GM12872 (cell line): ENCODE measurements at regions not wholly inside any gene's neighbourhood (a gene's known extent, or its start where the extent isn't known, plus 50 kb on each side); places are given as distances from the start of the nearest gene placed in this dataset.

Experiments used
- TF ChIP-seq, protein P1 (sequence below): IDR thresholded peaks from 3 replicates; pipeline ENCODE4 v1.5.1; 2011; ENCODE audit warnings: low read depth, mild to moderate bottlenecking, low read length, moderate library complexity; ENCODE audit not compliant: insufficient read depth

- TF ChIP-seq, protein P1, sequence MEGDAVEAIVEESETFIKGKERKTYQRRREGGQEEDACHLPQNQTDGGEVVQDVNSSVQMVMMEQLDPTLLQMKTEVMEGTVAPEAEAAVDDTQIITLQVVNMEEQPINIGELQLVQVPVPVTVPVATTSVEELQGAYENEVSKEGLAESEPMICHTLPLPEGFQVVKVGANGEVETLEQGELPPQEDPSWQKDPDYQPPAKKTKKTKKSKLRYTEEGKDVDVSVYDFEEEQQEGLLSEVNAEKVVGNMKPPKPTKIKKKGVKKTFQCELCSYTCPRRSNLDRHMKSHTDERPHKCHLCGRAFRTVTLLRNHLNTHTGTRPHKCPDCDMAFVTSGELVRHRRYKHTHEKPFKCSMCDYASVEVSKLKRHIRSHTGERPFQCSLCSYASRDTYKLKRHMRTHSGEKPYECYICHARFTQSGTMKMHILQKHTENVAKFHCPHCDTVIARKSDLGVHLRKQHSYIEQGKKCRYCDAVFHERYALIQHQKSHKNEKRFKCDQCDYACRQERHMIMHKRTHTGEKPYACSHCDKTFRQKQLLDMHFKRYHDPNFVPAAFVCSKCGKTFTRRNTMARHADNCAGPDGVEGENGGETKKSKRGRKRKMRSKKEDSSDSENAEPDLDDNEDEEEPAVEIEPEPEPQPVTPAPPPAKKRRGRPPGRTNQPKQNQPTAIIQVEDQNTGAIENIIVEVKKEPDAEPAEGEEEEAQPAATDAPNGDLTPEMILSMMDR = no peak
Measured at GRCh38 chr2:35530615-35531135, 824.9 kb upstream of the CRIM1 start.

DNA sequence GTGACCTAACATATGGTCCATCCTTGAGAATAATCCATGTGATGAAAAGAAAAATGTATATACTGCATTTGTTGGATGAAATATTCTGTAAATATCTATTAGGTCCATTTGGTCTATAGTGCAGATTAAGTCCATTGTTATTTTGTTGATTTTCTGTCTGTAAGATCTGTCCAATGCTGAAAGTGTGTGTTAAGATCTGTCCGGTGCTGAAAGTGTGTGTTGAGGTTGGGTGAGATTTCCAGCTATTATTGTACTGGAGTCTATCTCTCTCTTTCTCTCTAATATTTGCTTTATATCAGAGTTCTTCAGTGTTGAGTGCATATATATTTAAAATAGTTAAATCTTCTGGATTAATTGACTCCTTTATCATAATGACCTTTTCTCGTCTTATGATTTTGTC lies 828.8 kb upstream of the CRIM1 start:
- TF ChIP-seq, protein P1 = no peak

- TF ChIP-seq, protein P1 = no peak
Measured at GRCh38 chr2:35522450-35522849, 833.1 kb upstream of the CRIM1 start.

DNA sequence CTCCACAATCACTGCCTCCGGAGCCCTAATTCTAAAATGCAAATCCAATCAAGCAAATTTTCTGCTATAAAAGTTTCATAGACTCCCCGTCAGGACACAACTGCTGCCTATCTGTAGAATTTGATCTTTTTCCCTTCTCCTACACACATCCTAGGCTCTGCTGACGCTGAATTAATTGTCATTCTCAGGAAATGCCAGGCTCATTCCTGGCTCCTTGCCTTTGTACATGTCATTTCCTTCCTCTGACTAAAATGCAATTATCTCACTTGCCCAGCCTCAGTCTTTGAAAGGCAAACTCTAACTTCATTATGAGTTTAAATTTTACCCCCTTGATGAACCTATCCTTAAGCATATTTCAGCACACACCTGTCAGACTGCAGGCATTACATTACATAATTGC lies 844.9 kb upstream of the CRIM1 start:
- TF ChIP-seq, protein P1 = no peak

GRCh38 chr2:35508601-35509000 lies 847.0 kb upstream of the CRIM1 start:
- TF ChIP-seq, protein P1 = no peak

- TF ChIP-seq, protein P1 = no peak
Measured at GRCh38 chr2:35504419-35504818, 851.2 kb upstream of the CRIM1 start.

- TF ChIP-seq, protein P1 = no peak
Measured at GRCh38 chr2:35503738-35504199, 851.8 kb upstream of the CRIM1 start.

DNA sequence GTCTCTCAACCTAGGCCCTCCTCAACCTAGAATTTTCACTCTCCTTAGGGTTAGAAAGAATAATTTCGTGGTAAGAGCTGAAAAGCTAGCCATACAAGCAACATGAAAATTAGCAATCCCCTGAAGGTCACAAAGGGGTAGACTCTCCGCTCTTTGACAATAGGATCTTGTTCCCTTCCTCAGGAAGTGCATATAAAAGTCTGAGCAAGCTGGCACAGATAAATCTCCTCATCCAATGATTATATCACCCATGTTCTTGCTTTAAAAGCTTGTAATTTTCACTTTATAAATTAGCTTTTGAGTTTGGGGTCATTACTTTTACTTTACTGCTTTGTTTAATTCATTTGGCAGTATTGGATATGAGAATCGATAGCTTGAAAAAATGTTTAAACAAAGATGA lies 852.3 kb upstream of the CRIM1 start:
- TF ChIP-seq, protein P1 = no peak
